ENCODE measurements at regions not wholly inside any gene's neighbourhood (a gene's known extent, or its start where the extent isn't known, plus 50 kb on each side); places are given as distances from the start of the nearest gene placed in this dataset.
"Not testable (repeated sequence)": the region's sequence is repeated elsewhere in the genome, so short reads cannot be mapped to it uniquely, and the experiment has no call there.

GRCh38 chr2:116537811-116538210 is 1276.7 kb upstream of the DDX18 start:
- H3K4me1 ChIP-seq (ENCODE audit: control insufficient read depth in 1 of 2, insufficient read depth in 2 of 2, low read length in 2 of 2), result no peaks in the 10 kb centered on the region
- H3K4me2 ChIP-seq (replicated peaks; ENCODE audit: extremely low read depth, low read length, poor library complexity, severe bottlenecking), result no peak overlapping the region
- peaks cover 0 to 6% (median 0%) of the 10 kb centered on the region in 7 donors for H3K9me3 Mint-ChIP-seq
- H3K36me3 Mint-ChIP-seq, result no peaks in the 10 kb centered on the region
- no peak overlapping the region for H3K27ac ChIP-seq (ENCODE audit: low read depth in 1 of 2, low read length in 2 of 2)
- no peak overlapping the region for H3K27ac Mint-ChIP-seq
- TF ChIP-seq CTCF (IDR thresholded peaks at IDR 0.05), result no peak
- no peaks in the 10 kb centered on the region for H3K27me3 Mint-ChIP-seq (ENCODE audit: low read depth in 3 of 3)
- DNase-seq, result no peak
- intact Hi-C loops (cut with micrococcal nuclease), result no loop called here
- no peak overlapping the region for H2AFZ ChIP-seq (ENCODE audit: insufficient read depth, low read depth, low read length, poor library complexity, severe bottlenecking)
- H3K4me1 Mint-ChIP-seq, result no peaks in the 10 kb centered on the region
- H3K36me3 ChIP-seq (replicated peaks in 1 of 2; ENCODE audit: control insufficient read depth in 1 of 2, insufficient read depth in 2 of 2, low read length in 2 of 2), result no peaks in the 10 kb centered on the region
- no CpG with 5 or more reads among the region's 5 CpGs for WGBS (ENCODE audit: insufficient coverage)
- peaks cover 0 to 7% of the 10 kb centered on the region in 2 donors for H3K9me3 ChIP-seq (replicated peaks in 1 of 2; ENCODE audit: control insufficient read depth in 1 of 2, insufficient read depth in 1 of 2, low read length in 2 of 2)
- no peaks in the 10 kb centered on the region for H3K27me3 ChIP-seq (ENCODE audit: control insufficient read depth in 2 of 2, insufficient read depth in 2 of 2, low read length in 2 of 2)
- no peaks in the 10 kb centered on the region for H4K20me1 ChIP-seq (ENCODE audit: insufficient read depth, low read length)
- H3K4me3 ChIP-seq (replicated peaks in 1 of 3; ENCODE audit: low read depth in 2 of 3, low read length in 3 of 3), result no peak overlapping the region
- no peak overlapping the region for H3K4me3 Mint-ChIP-seq
- H3K9ac ChIP-seq (ENCODE audit: insufficient read depth, low read length, poor library complexity, severe bottlenecking), result no peak overlapping the region
- no peaks in the 10 kb centered on the region for H3K79me2 ChIP-seq (ENCODE audit: insufficient read depth, low read length)

GRCh38 chr2:116545286-116546068 is 1269.0 kb upstream of the DDX18 start:
- no peak for TF ChIP-seq CTCF (IDR thresholded peaks at IDR 0.05)
- peaks cover 0 to 7% of the 10 kb centered on the region in 2 donors for H3K9me3 ChIP-seq (replicated peaks in 1 of 2; ENCODE audit: control insufficient read depth in 1 of 2, insufficient read depth in 1 of 2, low read length in 2 of 2)
- no peak overlapping the region for H3K4me2 ChIP-seq (replicated peaks; ENCODE audit: extremely low read depth, low read length, poor library complexity, severe bottlenecking)
- Mint-ChIP-seq H3K4me1 (no peaks in the 10 kb centered on the region), H3K27ac (no peak overlapping the region), H3K4me3 (no peak overlapping the region), H3K9me3 (peaks cover 0 to 4% (median under 1%) of the 10 kb centered on the region in 7 donors), H3K36me3 (no peaks in the 10 kb centered on the region), H3K27me3 (ENCODE audit: low read depth in 3 of 3) (no peaks in the 10 kb centered on the region)
- no peaks in the 10 kb centered on the region for H3K36me3 ChIP-seq (replicated peaks in 1 of 2; ENCODE audit: control insufficient read depth in 1 of 2, insufficient read depth in 2 of 2, low read length in 2 of 2)
- no peaks in the 10 kb centered on the region for H3K79me2 ChIP-seq (ENCODE audit: insufficient read depth, low read length)
- no peaks in the 10 kb centered on the region for H3K4me1 ChIP-seq (ENCODE audit: control insufficient read depth in 1 of 2, insufficient read depth in 2 of 2, low read length in 2 of 2)
- no peak overlapping the region for H3K9ac ChIP-seq (ENCODE audit: insufficient read depth, low read length, poor library complexity, severe bottlenecking)
- DNase-seq, result no peak
- WGBS (ENCODE audit: insufficient coverage), result 67% methylated on average over 1 of the region's 3 CpGs
- H4K20me1 ChIP-seq (ENCODE audit: insufficient read depth, low read length), result no peaks in the 10 kb centered on the region
- no peak overlapping the region for H3K27ac ChIP-seq (ENCODE audit: low read depth in 1 of 2, low read length in 2 of 2)
- H3K27me3 ChIP-seq (ENCODE audit: control insufficient read depth in 2 of 2, insufficient read depth in 2 of 2, low read length in 2 of 2), result no peaks in the 10 kb centered on the region
- H3K4me3 ChIP-seq (replicated peaks in 1 of 3; ENCODE audit: low read depth in 2 of 3, low read length in 3 of 3), result no peak overlapping the region
- H2AFZ ChIP-seq (ENCODE audit: insufficient read depth, low read depth, low read length, poor library complexity, severe bottlenecking), result no peak overlapping the region
- intact Hi-C loops (cut with micrococcal nuclease), result no loop called here

DNA sequence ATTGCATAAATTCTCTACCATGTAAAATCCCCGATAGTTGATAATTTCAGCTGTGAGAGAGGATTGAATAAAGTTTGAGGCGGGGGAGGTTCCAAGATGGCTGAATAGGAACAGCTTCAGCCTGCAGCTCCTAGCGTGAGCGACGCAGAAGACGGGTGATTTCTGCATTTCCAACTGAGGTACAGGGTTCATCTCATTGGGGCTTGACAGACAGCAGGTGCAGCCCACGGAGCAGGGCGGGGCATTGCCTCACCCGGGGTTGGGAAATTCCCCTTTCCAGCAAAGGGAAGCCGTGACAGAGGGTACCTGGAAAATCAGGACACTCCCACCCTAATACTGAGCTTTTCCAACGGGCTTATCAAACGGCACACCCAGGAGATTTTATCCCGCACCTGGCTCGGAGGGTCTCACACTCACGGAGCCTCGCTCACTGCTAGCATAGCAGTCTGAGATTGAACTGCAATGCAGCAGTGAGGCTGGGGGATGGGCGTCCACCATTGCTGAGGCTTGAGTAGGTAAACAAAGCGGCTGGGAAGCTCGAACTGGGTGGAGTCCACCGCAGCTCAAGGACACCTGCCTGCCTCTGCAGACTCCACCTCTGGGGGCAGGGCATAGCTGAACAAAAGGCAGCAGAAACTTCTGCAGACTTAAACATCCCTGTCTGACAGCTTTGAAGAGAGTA is 1261.6 kb upstream of the DDX18 start:
- H3K4me1 Mint-ChIP-seq; H4K20me1 ChIP-seq (ENCODE audit: insufficient read depth, low read length); DNase-seq; H3K9ac ChIP-seq (ENCODE audit: insufficient read depth, low read length, poor library complexity, severe bottlenecking); H3K27ac ChIP-seq (ENCODE audit: low read depth in 1 of 2, low read length in 2 of 2); H3K27me3 Mint-ChIP-seq (ENCODE audit: low read depth in 3 of 3); H2AFZ ChIP-seq (ENCODE audit: insufficient read depth, low read depth, low read length, poor library complexity, severe bottlenecking); H3K27me3 ChIP-seq (ENCODE audit: control insufficient read depth in 2 of 2, insufficient read depth in 2 of 2, low read length in 2 of 2); H3K4me2 ChIP-seq (replicated peaks; ENCODE audit: extremely low read depth, low read length, poor library complexity, severe bottlenecking); H3K4me3 Mint-ChIP-seq; H3K36me3 ChIP-seq (replicated peaks in 1 of 2; ENCODE audit: control insufficient read depth in 1 of 2, insufficient read depth in 2 of 2, low read length in 2 of 2); H3K4me1 ChIP-seq (ENCODE audit: control insufficient read depth in 1 of 2, insufficient read depth in 2 of 2, low read length in 2 of 2); H3K4me3 ChIP-seq (replicated peaks in 1 of 3; ENCODE audit: low read depth in 2 of 3, low read length in 3 of 3); H3K36me3 Mint-ChIP-seq; H3K79me2 ChIP-seq (ENCODE audit: insufficient read depth, low read length); H3K27ac Mint-ChIP-seq; intact Hi-C loops (cut with micrococcal nuclease): not testable (repeated sequence)
- peaks cover 10 to 18% (median 13%) of the 10 kb centered on the region in 7 donors for H3K9me3 Mint-ChIP-seq
- H3K9me3 ChIP-seq (replicated peaks in 1 of 2; ENCODE audit: control insufficient read depth in 1 of 2, insufficient read depth in 1 of 2, low read length in 2 of 2), result peaks cover 12 to 14% of the 10 kb centered on the region in 2 donors
- WGBS (ENCODE audit: insufficient coverage), result 87% methylated on average over 15 of the region's 20 CpGs
